ENCODE measurements at regions not wholly inside any gene's neighbourhood (a gene's known extent, or its start where the extent isn't known, plus 50 kb on each side); places are given as distances from the start of the nearest gene placed in this dataset.

DNA sequence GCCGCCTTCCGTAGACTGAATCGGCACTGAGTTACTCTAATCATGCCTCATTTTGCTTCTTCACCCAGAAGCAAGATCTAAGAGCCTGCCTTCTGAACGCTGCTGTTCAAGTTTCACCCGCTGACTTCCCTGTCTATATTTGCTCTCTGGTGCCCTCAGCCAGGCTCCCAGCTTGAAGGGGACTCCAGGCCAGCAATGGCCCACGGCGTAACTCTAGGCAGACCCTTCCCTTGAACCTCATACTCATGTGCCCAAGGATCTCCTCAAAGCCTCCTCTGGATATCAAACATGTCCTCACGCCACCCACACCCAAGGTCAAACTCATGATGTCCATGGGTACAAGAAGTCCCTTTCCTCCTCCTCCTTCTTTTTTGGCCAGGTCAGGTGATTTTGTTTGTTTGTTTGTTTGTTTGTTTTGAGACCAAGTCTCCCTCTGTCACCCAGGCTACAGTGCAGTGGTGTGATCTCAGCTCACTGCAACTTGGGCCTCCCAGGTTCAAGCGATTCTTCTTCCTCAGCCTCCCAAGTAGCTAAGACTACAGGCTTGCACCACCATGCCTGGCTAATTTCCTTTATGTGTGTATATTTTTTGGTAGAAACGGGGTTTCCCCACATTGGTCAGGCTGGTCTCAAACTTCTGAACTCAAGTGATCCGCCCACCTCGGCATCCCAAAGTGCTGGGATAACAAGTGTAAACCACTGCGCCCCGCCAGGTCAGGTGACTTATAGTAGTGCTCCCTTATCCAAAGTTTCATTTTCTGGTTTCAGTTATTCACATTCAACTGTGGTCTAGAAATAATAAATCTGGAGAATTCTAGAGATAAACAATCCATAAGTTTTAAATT is 239.0 kb downstream of the SYK start:
- Histone ChIP-seq H3K4me2 (no peak overlapping the region), H3K27ac (ENCODE audit: low read depth) (no peak overlapping the region), H4K20me1 (replicated peaks; ENCODE audit: insufficient read depth) (no peaks in the 10 kb centered on the region), H3K79me2 (replicated peaks; ENCODE audit: insufficient read depth) (no peaks in the 10 kb centered on the region), H2AFZ (no peak overlapping the region), H3K27me3 (ENCODE audit: insufficient read depth) (no peaks in the 10 kb centered on the region), H3K9me2 (ENCODE audit: insufficient read depth) (no peaks in the 10 kb centered on the region), H3K36me3 (ENCODE audit: insufficient read depth) (no peaks in the 10 kb centered on the region), H3F3A (replicated peaks; ENCODE audit: low read depth) (no peaks in the 10 kb centered on the region), H3K4me1 (ENCODE audit: insufficient read depth) (peaks cover 4% of the 10 kb centered on the region; the same call in 1 of the 2 replicates), H3K4me3 (no peak overlapping the region)
- H3K4me3 Mint-ChIP-seq: no peak overlapping the region
- H3K9me3 Mint-ChIP-seq: no peaks in the 10 kb centered on the region; the same call in 2 of the 3 replicates
- H3K4me1 Mint-ChIP-seq: peaks cover 27% of the 10 kb centered on the region
- no peaks in the 10 kb centered on the region for H3K36me3 Mint-ChIP-seq (ENCODE audit: low read depth)
- H3K27ac Mint-ChIP-seq: no peak overlapping the region; the same call in 1 of the 2 replicates
- no peak for TF ChIP-seq ETS1 (IDR thresholded peaks at IDR 0.05)
- TF ChIP-seq, protein P1, sequence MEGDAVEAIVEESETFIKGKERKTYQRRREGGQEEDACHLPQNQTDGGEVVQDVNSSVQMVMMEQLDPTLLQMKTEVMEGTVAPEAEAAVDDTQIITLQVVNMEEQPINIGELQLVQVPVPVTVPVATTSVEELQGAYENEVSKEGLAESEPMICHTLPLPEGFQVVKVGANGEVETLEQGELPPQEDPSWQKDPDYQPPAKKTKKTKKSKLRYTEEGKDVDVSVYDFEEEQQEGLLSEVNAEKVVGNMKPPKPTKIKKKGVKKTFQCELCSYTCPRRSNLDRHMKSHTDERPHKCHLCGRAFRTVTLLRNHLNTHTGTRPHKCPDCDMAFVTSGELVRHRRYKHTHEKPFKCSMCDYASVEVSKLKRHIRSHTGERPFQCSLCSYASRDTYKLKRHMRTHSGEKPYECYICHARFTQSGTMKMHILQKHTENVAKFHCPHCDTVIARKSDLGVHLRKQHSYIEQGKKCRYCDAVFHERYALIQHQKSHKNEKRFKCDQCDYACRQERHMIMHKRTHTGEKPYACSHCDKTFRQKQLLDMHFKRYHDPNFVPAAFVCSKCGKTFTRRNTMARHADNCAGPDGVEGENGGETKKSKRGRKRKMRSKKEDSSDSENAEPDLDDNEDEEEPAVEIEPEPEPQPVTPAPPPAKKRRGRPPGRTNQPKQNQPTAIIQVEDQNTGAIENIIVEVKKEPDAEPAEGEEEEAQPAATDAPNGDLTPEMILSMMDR (conservative IDR thresholded peaks at IDR 0.05; ENCODE audit: low read depth in 2 of 2): no peak
- no peak for TF ChIP-seq NANOG (IDR thresholded peaks at IDR 0.05; ENCODE audit: borderline replicate concordance)
- TF ChIP-seq POLR2AphosphoS5 (IDR thresholded peaks at IDR 0.05; ENCODE audit: low read depth): no peak
- TF ChIP-seq ZNF331 (CRISPR knock-in tag; IDR thresholded peaks at IDR 0.05; ENCODE audit: low read depth): no peak
- no peak for TF ChIP-seq JUNB (IDR thresholded peaks at IDR 0.05; ENCODE audit: unreplicated experiment)
- TF ChIP-seq EZH2 (IDR thresholded peaks at IDR 0.05; ENCODE audit: low read depth, unreplicated experiment): no peak
- TF ChIP-seq ZNF462 (CRISPR knock-in tag; IDR thresholded peaks at IDR 0.05): no peak
- no peak for TF ChIP-seq EZH2phosphoT487 (IDR thresholded peaks at IDR 0.05; ENCODE audit: unreplicated experiment)
- TF ChIP-seq STAT1 (IDR thresholded peaks at IDR 0.05; ENCODE audit: unreplicated experiment): no peak
- TF ChIP-seq REST (IDR thresholded peaks at IDR 0.05; ENCODE audit: unreplicated experiment): no peak
- no peak for TF ChIP-seq ZNF114 (CRISPR knock-in tag; IDR thresholded peaks at IDR 0.05)
- TF ChIP-seq CREB1 (CRISPR knock-in tag; IDR thresholded peaks at IDR 0.05; ENCODE audit: low read depth): no peak
- H3K27me3 Mint-ChIP-seq (ENCODE audit: insufficient read depth, low read depth, poor library complexity): peaks cover 20% of the 10 kb centered on the region
- ATAC-seq: no peak
- no peak for DNase-seq (ENCODE audit: low spot score)
